CD4-positive, alpha-beta T cell (primary cell): ENCODE measurements at regions not wholly inside any gene's neighbourhood (a gene's known extent, or its start where the extent isn't known, plus 50 kb on each side); places are given as distances from the start of the nearest gene placed in this dataset.

Experiments
- ATAC-seq: fragments of 200-7000 bp; cut with Tn5 transposase; one replicate; pipeline ENCODE4 v1.10.0; 2022; ENCODE audit warnings: mild to moderate bottlenecking; ENCODE audit not compliant: poor library complexity
- CTCF ChIA-PET: fragments of 350-600 bp; sonication (Branson Sonifier 250); formaldehyde crosslinking; loops from one replicate; lab custom pipeline; 2021; ENCODE audit warnings: antibody characterized with exemption, inconsistent platforms; lab: Charles Lee
- POLR2A ChIA-PET: fragments of 350-600 bp; sonication (Branson Sonifier 250); formaldehyde crosslinking; loops from one replicate; lab custom pipeline; 2021; ENCODE audit warnings: antibody characterized with exemption, inconsistent platforms; lab: Charles Lee
- DNase-seq, 14 experiments: peaks; one replicate each; pipeline ENCODE4 v3.0.0-alpha.2; 2013 to 2020; ENCODE audit warnings: mixed read lengths in 2 of 14
- H3K27ac ChIP-seq, 2 donors: one replicate each; pipeline versions ENCODE4 v1.5.1 to v1.7.0; 2013; ENCODE audit warnings: low read length in 2 of 2, low read depth in 1 of 2, mild to moderate bottlenecking in 1 of 2
- H3K27me3 ChIP-seq, 2 experiments: 1 replicate in 1 of 2; 2 replicates in 1 of 2; pipeline versions ENCODE4 v1.6.1 to v1.7.0; 2013; ENCODE audit warnings: low read length in 2 of 2, control low read depth in 1 of 2, mild to moderate bottlenecking in 1 of 2, moderate library complexity in 1 of 2; ENCODE audit not compliant: insufficient read depth in 2 of 2, control insufficient read depth in 1 of 2
- H3K36me3 ChIP-seq: one replicate; pipeline ENCODE4 v1.6.1; 2013; ENCODE audit warnings: low read length, control low read depth; ENCODE audit not compliant: insufficient read depth
- H3K4me1 ChIP-seq: one replicate; pipeline ENCODE4 v1.6.1; 2013; ENCODE audit warnings: low read length, control low read depth; ENCODE audit not compliant: insufficient read depth
- H3K4me3 ChIP-seq: one replicate; pipeline ENCODE4 v1.5.1; 2013; ENCODE audit warnings: mild to moderate bottlenecking, low read length, moderate library complexity
- H3K9me3 ChIP-seq, 2 experiments: 1 replicate in 1 of 2; 2 replicates in 1 of 2; pipeline versions ENCODE4 v1.6.1 to v1.7.0; 2013; ENCODE audit warnings: low read length in 2 of 2, mild to moderate bottlenecking in 2 of 2, control low read depth in 1 of 2, moderate library complexity in 1 of 2; ENCODE audit not compliant: control insufficient read depth in 1 of 2, insufficient read depth in 1 of 2
- H3K27ac Mint-ChIP-seq: one replicate; pipeline ENCODE4 v1.8.0; 2020; ENCODE audit warnings: mixed read lengths
- H3K27me3 Mint-ChIP-seq: one replicate; pipeline ENCODE4 v1.8.0; 2021; ENCODE audit warnings: mixed read lengths
- H3K36me3 Mint-ChIP-seq: one replicate; pipeline ENCODE4 v1.8.0; 2021; ENCODE audit warnings: low read depth, mixed read lengths
- H3K4me1 Mint-ChIP-seq: one replicate; pipeline ENCODE4 v1.8.0; 2021; ENCODE audit warnings: low read depth, mixed read lengths
- H3K4me3 Mint-ChIP-seq: one replicate; pipeline ENCODE4 v1.8.0; 2020; ENCODE audit warnings: mild to moderate bottlenecking, mixed read lengths
- H3K9me3 Mint-ChIP-seq: one replicate; pipeline ENCODE4 v1.8.0; 2020; ENCODE audit warnings: mixed read lengths
- CTCF ChIP-seq: fragments of 200-600 bp; IDR thresholded peaks from one replicate; pipeline ENCODE4 v1.8.0; 2022; ENCODE audit warnings: antibody characterized with exemption, mild to moderate bottlenecking
- intact Hi-C, 2 experiments: fragments of 100-400 bp; cut with DNase I in 1 of 2; cut with micrococcal nuclease in 1 of 2; formaldehyde crosslinking; loops; one replicate each; pipeline versions ENCODE4 v1.15.1 to v1.9.0; 2023 to 2025; cut with DNase I, micrococcal nuclease

- H3K27me3 Mint-ChIP-seq, result no peaks in the 10 kb centered on the region
- TF ChIP-seq CTCF, result no peak
- H3K9me3 ChIP-seq, result no peaks in the 10 kb centered on the region
- H3K27ac ChIP-seq, result no peak overlapping the region
- no peak overlapping the region for H3K4me3 Mint-ChIP-seq
- DNase-seq, result no peak
- no peak for ATAC-seq
- H3K27ac Mint-ChIP-seq, result no peak overlapping the region
- no peaks in the 10 kb centered on the region for H3K27me3 ChIP-seq
- no peaks in the 10 kb centered on the region for H3K4me1 Mint-ChIP-seq
- peaks cover 55% of the 10 kb centered on the region for H3K36me3 Mint-ChIP-seq
- H3K4me1 ChIP-seq, result no peaks in the 10 kb centered on the region
- H3K9me3 Mint-ChIP-seq, result no peaks in the 10 kb centered on the region
- H3K36me3 ChIP-seq, result peaks cover 5% of the 10 kb centered on the region
- CTCF ChIA-PET, result interaction anchor here (0.5 kb wide), 1 partner anchor 803 kb away, joined by 3 read pairs; no protein-coding TSS in a partner anchor
- no peak overlapping the region for H3K4me3 ChIP-seq
- POLR2A ChIA-PET, result no interaction called here
- intact Hi-C loops, result no loop called here
Observed at GRCh38 chr17:63316100-63316499, 130.0 kb downstream of the CYB561 start.

GRCh38 chr17:63317166-63317840 is 128.8 kb downstream of the CYB561 start:
- H3K4me3 ChIP-seq, result no peak overlapping the region
- intact Hi-C loops, result no loop called here

GRCh38 chr17:63325808-63326207 is 120.3 kb downstream of the CYB561 start:
- no peak for ATAC-seq
- intact Hi-C loops, result no loop called here
- ChIA-PET POLR2A (interaction anchor here (0.7 kb wide), 1 partner anchor 9 kb away, joined by 3 read pairs; no protein-coding TSS in a partner anchor), CTCF (no interaction called here)
- TF ChIP-seq CTCF, result no peak
- Mint-ChIP-seq H3K4me1 (no peaks in the 10 kb centered on the region), H3K4me3 (no peak overlapping the region), H3K9me3 (no peaks in the 10 kb centered on the region), H3K27me3 (no peaks in the 10 kb centered on the region), H3K27ac (no peak overlapping the region), H3K36me3 (peaks cover 30% of the 10 kb centered on the region)
- no peak overlapping the region for H3K27ac ChIP-seq
- H3K9me3 ChIP-seq, result no peaks in the 10 kb centered on the region
- no peak overlapping the region for H3K4me3 ChIP-seq
- no peaks in the 10 kb centered on the region for H3K4me1 ChIP-seq
- no peaks in the 10 kb centered on the region for H3K36me3 ChIP-seq
- H3K27me3 ChIP-seq, result no peaks in the 10 kb centered on the region
- DNase-seq, result no peak

More at GRCh38 chr17:63317166-63317840, 128.8 kb downstream of the CYB561 start:
- Mint-ChIP-seq H3K27me3 (no peaks in the 10 kb centered on the region), H3K9me3 (no peaks in the 10 kb centered on the region), H3K4me3 (no peak overlapping the region), H3K4me1 (no peaks in the 10 kb centered on the region), H3K27ac (no peak overlapping the region), H3K36me3 (peaks cover 64% of the 10 kb centered on the region)
- Histone ChIP-seq H3K9me3 (no peaks in the 10 kb centered on the region), H3K4me1 (no peaks in the 10 kb centered on the region), H3K27ac (no peak overlapping the region), H3K36me3 (peaks cover 5% of the 10 kb centered on the region), H3K27me3 (no peaks in the 10 kb centered on the region)
- ATAC-seq (no peak), DNase-seq (no peak)
- CTCF ChIA-PET, result interaction anchor here (0.6 kb wide), 1 partner anchor 397 kb away, joined by 3 read pairs; no protein-coding TSS in a partner anchor
- TF ChIP-seq CTCF, result no peak
- POLR2A ChIA-PET, result interaction anchor here (0.6 kb wide), 1 partner anchor 9 kb away, joined by 3 read pairs; no protein-coding TSS in a partner anchor
